ENCODE measurements at regions not wholly inside any gene's neighbourhood (a gene's known extent, or its start where the extent isn't known, plus 50 kb on each side); places are given as distances from the start of the nearest gene placed in this dataset.

- TF ChIP-seq CTCF (IDR thresholded peaks at IDR 0.05), result no peak
- no peak for TF ChIP-seq POLR2A (IDR thresholded peaks at IDR 0.05)
These were observed 664.1 kb upstream of the ADARB2 start for GRCh38 chr10:2401459-2401858.
